SK-N-SH treated with all-trans-retinoic acid at 6 μM for 48 hours (cell line): ENCODE measurements at regions not wholly inside any gene's neighbourhood (a gene's known extent, or its start where the extent isn't known, plus 50 kb on each side); places are given as distances from the start of the nearest gene placed in this dataset.

Source experiments
- ATAC-seq: fragments of 200-7000 bp; cut with Tn5 transposase; 3 replicates; pipeline ENCODE4 v1.9.1; 2020; ENCODE audit warnings: mild to moderate bottlenecking, moderate library complexity
- ARNTL ChIP-seq: fragments of 450-650 bp; formaldehyde crosslinking; IDR thresholded peaks from 2 replicates; pipeline ENCODE4 v1.5.0; 2020; ENCODE audit warnings: low read depth, mild to moderate bottlenecking, moderate library complexity, borderline replicate concordance
- BACH2 ChIP-seq: fragments of 250-450 bp; sonication (Bioruptor Pico); IDR thresholded peaks from 2 replicates; pipeline ENCODE4 v1.9.0; 2021; ENCODE audit warnings: mild to moderate bottlenecking, borderline replicate concordance
- CSDC2 ChIP-seq: fragments of 250-450 bp; sonication (Bioruptor Pico); IDR thresholded peaks from 2 replicates; pipeline ENCODE4 v1.5.0; 2020; ENCODE audit warnings: mild to moderate bottlenecking, moderate library complexity
- ESRRG ChIP-seq: fragments of 250-450 bp; sonication (Bioruptor Pico); IDR thresholded peaks from 2 replicates; pipeline ENCODE4 v1.6.1; 2021; ENCODE audit warnings: mild to moderate bottlenecking
- GLIS3 ChIP-seq: fragments of 250-450 bp; sonication (Bioruptor Pico); IDR thresholded peaks from 2 replicates; pipeline ENCODE4 v1.5.0; 2020; ENCODE audit warnings: mild to moderate bottlenecking, moderate library complexity
- OSR1 ChIP-seq: fragments of 250-450 bp; sonication (Bioruptor Pico); IDR thresholded peaks from 2 replicates; pipeline ENCODE4 v1.8.0; 2022; ENCODE audit warnings: moderate library complexity, mild to moderate bottlenecking, inconsistent platforms
- SNAI2 ChIP-seq: fragments of 250-450 bp; sonication (Bioruptor Pico); IDR thresholded peaks from 2 replicates; pipeline ENCODE4 v1.5.0; 2020; ENCODE audit warnings: mild to moderate bottlenecking, moderate library complexity
- TCF4 ChIP-seq: fragments of 250-450 bp; sonication (Bioruptor Pico); IDR thresholded peaks from 2 replicates; pipeline ENCODE4 v1.8.0; 2021; ENCODE audit warnings: mild to moderate bottlenecking, moderate library complexity, borderline replicate concordance
- TOX ChIP-seq: fragments of 250-450 bp; sonication (Bioruptor Pico); IDR thresholded peaks from 2 replicates; pipeline ENCODE4 v1.8.0; 2021; ENCODE audit warnings: mild to moderate bottlenecking, moderate library complexity, borderline replicate concordance
- ZFP30 ChIP-seq: fragments of 450-650 bp; formaldehyde crosslinking; IDR thresholded peaks from 2 replicates; pipeline ENCODE4 v1.5.0; 2022; ENCODE audit warnings: mild to moderate bottlenecking, moderate library complexity
- ZNF565 ChIP-seq: fragments of 450-650 bp; formaldehyde crosslinking; conservative IDR thresholded peaks from 2 replicates; pipeline ENCODE4 v1.5.0; 2020; ENCODE audit warnings: low read depth, mild to moderate bottlenecking, moderate library complexity
- ZNF70 ChIP-seq: fragments of 450-650 bp; formaldehyde crosslinking; IDR thresholded peaks from 2 replicates; pipeline ENCODE4 v1.5.0; 2020; ENCODE audit warnings: mild to moderate bottlenecking, moderate library complexity
- ZNF8 ChIP-seq: fragments of 450-650 bp; formaldehyde crosslinking; IDR thresholded peaks from 2 replicates; pipeline ENCODE4 v1.5.0; 2020; ENCODE audit warnings: mild to moderate bottlenecking, moderate library complexity
- TF ChIP-seq, protein P1 (sequence below): fragments of 250-450 bp; sonication (Bioruptor Pico); IDR thresholded peaks from 2 replicates; pipeline ENCODE4 v1.5.1; 2021; ENCODE audit warnings: mild to moderate bottlenecking, moderate library complexity
- TF ChIP-seq, protein P2 (sequence below): fragments of 250-450 bp; sonication (Bioruptor Pico); IDR thresholded peaks from 2 replicates; pipeline ENCODE4 v1.8.0; 2020; ENCODE audit warnings: mild to moderate bottlenecking, moderate library complexity, borderline replicate concordance
- TF ChIP-seq, protein P3 (sequence below): fragments of 250-450 bp; sonication (Bioruptor Pico); IDR thresholded peaks from 2 replicates; pipeline ENCODE4 v1.8.0; 2021; ENCODE audit warnings: low read depth, mild to moderate bottlenecking, moderate library complexity, borderline replicate concordance
- TF ChIP-seq, protein P4 (sequence below): fragments of 250-450 bp; sonication (Bioruptor Pico); IDR thresholded peaks from 2 replicates; pipeline ENCODE4 v1.5.1; 2020; ENCODE audit warnings: low read depth, mild to moderate bottlenecking, moderate library complexity
- TF ChIP-seq, protein P5 (sequence below): fragments of 250-450 bp; sonication (Bioruptor Pico); IDR thresholded peaks from 2 replicates; pipeline ENCODE4 v1.5.0; 2020; ENCODE audit warnings: mild to moderate bottlenecking, moderate library complexity

DNA sequence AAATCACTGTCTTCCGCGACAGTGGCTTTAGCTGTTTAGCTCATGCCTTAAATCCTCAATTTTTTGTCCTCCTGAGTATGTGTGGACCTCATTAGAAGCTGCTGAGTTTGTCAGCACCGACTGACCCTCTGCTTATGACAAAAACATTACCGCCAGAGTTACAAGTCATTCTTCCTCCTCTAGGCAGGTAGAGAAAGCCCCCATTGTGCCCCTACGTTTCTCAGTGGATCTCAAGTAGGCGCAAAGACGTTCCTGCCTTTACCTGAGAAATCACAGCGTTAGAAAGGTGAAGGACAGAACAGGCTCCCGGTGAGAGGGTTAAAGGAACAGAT, 227.3 kb upstream of the PDE10A start:
- TF ChIP-seq ZNF70 (CRISPR knock-in tag) (no peak), TCF4 (CRISPR knock-in tag) (no peak), GLIS3 (CRISPR knock-in tag) (no peak), CSDC2 (CRISPR knock-in tag) (no peak), TOX (CRISPR knock-in tag) (no peak), SNAI2 (CRISPR knock-in tag) (no peak), BACH2 (CRISPR knock-in tag) (no peak)
- TF ChIP-seq, protein P1, sequence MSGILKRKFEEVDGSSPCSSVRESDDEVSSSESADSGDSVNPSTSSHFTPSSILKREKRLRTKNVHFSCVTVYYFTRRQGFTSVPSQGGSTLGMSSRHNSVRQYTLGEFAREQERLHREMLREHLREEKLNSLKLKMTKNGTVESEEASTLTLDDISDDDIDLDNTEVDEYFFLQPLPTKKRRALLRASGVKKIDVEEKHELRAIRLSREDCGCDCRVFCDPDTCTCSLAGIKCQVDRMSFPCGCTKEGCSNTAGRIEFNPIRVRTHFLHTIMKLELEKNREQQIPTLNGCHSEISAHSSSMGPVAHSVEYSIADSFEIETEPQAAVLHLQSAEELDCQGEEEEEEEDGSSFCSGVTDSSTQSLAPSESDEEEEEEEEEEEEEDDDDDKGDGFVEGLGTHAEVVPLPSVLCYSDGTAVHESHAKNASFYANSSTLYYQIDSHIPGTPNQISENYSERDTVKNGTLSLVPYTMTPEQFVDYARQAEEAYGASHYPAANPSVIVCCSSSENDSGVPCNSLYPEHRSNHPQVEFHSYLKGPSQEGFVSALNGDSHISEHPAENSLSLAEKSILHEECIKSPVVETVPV (CRISPR knock-in tag): no peak
- TF ChIP-seq, protein P2, sequence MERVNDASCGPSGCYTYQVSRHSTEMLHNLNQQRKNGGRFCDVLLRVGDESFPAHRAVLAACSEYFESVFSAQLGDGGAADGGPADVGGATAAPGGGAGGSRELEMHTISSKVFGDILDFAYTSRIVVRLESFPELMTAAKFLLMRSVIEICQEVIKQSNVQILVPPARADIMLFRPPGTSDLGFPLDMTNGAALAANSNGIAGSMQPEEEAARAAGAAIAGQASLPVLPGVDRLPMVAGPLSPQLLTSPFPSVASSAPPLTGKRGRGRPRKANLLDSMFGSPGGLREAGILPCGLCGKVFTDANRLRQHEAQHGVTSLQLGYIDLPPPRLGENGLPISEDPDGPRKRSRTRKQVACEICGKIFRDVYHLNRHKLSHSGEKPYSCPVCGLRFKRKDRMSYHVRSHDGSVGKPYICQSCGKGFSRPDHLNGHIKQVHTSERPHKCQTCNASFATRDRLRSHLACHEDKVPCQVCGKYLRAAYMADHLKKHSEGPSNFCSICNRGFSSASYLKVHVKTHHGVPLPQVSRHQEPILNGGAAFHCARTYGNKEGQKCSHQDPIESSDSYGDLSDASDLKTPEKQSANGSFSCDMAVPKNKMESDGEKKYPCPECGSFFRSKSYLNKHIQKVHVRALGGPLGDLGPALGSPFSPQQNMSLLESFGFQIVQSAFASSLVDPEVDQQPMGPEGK (CRISPR knock-in tag): no peak
- ATAC-seq: no peak

DNA sequence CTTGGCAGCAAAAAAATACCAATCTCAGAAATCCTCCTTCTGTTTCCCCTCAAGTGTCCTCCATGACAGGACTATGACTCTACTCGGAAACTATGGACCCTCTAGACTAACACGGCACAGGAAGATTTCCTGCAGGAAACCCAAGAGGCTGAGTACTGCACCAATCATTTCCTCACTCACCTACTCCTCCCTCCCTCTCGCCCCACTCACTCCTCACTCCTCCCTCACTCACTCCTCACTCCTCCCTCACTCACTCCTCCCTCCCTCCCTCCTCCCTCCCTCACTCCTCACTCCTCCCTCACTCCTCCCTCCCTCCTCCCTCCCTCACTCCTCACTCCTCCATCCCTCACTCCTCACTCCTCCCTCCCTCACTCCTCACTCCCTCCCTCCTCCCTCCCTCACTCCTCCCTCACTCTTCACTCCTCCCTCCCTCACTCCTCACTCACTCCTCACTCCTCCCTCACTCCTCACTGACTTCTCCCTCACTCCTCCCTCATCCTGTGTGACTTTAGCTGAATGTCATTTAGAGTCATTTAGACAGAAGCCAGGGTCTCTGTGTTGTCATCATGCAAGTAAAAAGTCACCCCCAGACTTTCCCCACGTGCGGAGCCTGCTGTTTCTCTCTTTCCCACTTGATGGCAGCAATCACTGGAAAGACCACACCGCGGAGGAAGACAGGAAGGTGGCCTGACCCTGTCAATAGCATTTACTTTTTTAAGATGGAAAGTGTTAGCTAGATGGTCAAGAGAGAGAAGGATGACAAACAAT, 226.8 kb upstream of the PDE10A start:
- TF ChIP-seq, protein P3, sequence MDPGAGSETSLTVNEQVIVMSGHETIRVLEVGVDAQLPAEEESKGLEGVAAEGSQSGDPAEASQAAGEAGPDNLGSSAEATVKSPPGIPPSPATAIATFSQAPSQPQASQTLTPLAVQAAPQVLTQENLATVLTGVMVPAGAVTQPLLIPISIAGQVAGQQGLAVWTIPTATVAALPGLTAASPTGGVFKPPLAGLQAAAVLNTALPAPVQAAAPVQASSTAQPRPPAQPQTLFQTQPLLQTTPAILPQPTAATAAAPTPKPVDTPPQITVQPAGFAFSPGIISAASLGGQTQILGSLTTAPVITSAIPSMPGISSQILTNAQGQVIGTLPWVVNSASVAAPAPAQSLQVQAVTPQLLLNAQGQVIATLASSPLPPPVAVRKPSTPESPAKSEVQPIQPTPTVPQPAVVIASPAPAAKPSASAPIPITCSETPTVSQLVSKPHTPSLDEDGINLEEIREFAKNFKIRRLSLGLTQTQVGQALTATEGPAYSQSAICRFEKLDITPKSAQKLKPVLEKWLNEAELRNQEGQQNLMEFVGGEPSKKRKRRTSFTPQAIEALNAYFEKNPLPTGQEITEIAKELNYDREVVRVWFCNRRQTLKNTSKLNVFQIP (CRISPR knock-in tag): no peak
- TF ChIP-seq ZNF565 (no peak), ESRRG (CRISPR knock-in tag) (no peak), CSDC2 (CRISPR knock-in tag) (no peak), TOX (CRISPR knock-in tag) (no peak), ZFP30 (CRISPR knock-in tag) (no peak), ARNTL (CRISPR knock-in tag) (no peak), ZNF70 (CRISPR knock-in tag) (no peak), SNAI2 (CRISPR knock-in tag) (no peak), OSR1 (CRISPR knock-in tag) (no peak)
- TF ChIP-seq, protein P4, sequence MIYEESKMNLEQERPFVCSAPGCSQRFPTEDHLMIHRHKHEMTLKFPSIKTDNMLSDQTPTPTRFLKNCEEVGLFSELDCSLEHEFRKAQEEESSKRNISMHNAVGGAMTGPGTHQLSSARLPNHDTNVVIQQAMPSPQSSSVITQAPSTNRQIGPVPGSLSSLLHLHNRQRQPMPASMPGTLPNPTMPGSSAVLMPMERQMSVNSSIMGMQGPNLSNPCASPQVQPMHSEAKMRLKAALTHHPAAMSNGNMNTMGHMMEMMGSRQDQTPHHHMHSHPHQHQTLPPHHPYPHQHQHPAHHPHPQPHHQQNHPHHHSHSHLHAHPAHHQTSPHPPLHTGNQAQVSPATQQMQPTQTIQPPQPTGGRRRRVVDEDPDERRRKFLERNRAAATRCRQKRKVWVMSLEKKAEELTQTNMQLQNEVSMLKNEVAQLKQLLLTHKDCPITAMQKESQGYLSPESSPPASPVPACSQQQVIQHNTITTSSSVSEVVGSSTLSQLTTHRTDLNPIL (CRISPR knock-in tag): no peak
- TF ChIP-seq, protein P5, sequence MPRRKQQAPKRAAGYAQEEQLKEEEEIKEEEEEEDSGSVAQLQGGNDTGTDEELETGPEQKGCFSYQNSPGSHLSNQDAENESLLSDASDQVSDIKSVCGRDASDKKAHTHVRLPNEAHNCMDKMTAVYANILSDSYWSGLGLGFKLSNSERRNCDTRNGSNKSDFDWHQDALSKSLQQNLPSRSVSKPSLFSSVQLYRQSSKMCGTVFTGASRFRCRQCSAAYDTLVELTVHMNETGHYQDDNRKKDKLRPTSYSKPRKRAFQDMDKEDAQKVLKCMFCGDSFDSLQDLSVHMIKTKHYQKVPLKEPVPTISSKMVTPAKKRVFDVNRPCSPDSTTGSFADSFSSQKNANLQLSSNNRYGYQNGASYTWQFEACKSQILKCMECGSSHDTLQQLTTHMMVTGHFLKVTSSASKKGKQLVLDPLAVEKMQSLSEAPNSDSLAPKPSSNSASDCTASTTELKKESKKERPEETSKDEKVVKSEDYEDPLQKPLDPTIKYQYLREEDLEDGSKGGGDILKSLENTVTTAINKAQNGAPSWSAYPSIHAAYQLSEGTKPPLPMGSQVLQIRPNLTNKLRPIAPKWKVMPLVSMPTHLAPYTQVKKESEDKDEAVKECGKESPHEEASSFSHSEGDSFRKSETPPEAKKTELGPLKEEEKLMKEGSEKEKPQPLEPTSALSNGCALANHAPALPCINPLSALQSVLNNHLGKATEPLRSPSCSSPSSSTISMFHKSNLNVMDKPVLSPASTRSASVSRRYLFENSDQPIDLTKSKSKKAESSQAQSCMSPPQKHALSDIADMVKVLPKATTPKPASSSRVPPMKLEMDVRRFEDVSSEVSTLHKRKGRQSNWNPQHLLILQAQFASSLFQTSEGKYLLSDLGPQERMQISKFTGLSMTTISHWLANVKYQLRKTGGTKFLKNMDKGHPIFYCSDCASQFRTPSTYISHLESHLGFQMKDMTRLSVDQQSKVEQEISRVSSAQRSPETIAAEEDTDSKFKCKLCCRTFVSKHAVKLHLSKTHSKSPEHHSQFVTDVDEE (CRISPR knock-in tag): no peak
- TF ChIP-seq, protein P1 (CRISPR knock-in tag): no peak
- ATAC-seq: no peak

DNA sequence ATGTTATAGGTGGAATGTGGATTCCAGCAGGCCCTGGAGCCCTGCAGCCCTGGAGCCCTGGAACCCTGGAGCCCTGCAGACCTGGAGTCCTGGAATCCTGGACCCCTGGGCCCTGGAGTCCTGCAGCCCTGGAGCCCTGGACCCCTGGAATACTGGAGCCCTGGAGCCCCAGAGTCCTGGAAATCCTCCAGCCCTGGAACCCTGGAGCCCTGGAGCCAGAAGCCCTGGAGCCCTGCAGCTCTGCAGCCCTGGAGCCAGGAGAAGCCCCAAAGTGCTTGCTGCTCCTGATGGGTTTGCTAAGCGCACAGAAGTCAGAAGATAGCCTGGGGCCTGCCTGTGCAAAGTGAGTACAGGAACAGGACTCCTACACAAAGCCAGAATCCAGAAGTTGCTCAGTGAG, 223.1 kb upstream of the PDE10A start:
- ATAC-seq: no peak
- TF ChIP-seq ZFP30 (CRISPR knock-in tag): no peak
- no peak for TF ChIP-seq ZNF8
- TF ChIP-seq, protein P4 (CRISPR knock-in tag): no peak
- TF ChIP-seq, protein P3 (CRISPR knock-in tag): no peak
- TF ChIP-seq, all 23 proteins: peak for 0
